ENCODE measurements at regions not wholly inside any gene's neighbourhood (a gene's known extent, or its start where the extent isn't known, plus 50 kb on each side); places are given as distances from the start of the nearest gene placed in this dataset.
A peak's percentile ranks its signal among the peaks of the same experiment; 100 is the strongest.
"Not testable (repeated sequence)": the region's sequence is repeated elsewhere in the genome, so short reads cannot be mapped to it uniquely, and the experiment has no call there.

GRCh38 chr2:236370847-236371409 is 106.7 kb upstream of the ASB18 start:
- Histone ChIP-seq H3K79me2 (ENCODE audit: insufficient read depth, low read length) (no peaks in the 10 kb centered on the region), H3K27ac (ENCODE audit: low read depth, low read length) (no peak overlapping the region), H2AFZ (ENCODE audit: low read length) (no peak overlapping the region), H3K36me3 (ENCODE audit: insufficient read depth, low read length) (no peaks in the 10 kb centered on the region), H3K4me1 (ENCODE audit: insufficient read depth, low read length) (no peaks in the 10 kb centered on the region), H3K4me3 (ENCODE audit: insufficient read depth, low read length) (no peak overlapping the region), H3K4me2 (ENCODE audit: insufficient read depth, low read length) (no peak overlapping the region), H4K20me1 (ENCODE audit: insufficient read depth, low read length) (no peaks in the 10 kb centered on the region), H3K9me3 (ENCODE audit: low read depth, low read length) (no peaks in the 10 kb centered on the region), H3K27me3 (ENCODE audit: insufficient read depth, low read length) (peaks cover 16% of the 10 kb centered on the region)
- DNase-seq (ENCODE audit: insufficient read length, low spot score, missing footprints): peak; percentile 69
- TF ChIP-seq, protein P1, sequence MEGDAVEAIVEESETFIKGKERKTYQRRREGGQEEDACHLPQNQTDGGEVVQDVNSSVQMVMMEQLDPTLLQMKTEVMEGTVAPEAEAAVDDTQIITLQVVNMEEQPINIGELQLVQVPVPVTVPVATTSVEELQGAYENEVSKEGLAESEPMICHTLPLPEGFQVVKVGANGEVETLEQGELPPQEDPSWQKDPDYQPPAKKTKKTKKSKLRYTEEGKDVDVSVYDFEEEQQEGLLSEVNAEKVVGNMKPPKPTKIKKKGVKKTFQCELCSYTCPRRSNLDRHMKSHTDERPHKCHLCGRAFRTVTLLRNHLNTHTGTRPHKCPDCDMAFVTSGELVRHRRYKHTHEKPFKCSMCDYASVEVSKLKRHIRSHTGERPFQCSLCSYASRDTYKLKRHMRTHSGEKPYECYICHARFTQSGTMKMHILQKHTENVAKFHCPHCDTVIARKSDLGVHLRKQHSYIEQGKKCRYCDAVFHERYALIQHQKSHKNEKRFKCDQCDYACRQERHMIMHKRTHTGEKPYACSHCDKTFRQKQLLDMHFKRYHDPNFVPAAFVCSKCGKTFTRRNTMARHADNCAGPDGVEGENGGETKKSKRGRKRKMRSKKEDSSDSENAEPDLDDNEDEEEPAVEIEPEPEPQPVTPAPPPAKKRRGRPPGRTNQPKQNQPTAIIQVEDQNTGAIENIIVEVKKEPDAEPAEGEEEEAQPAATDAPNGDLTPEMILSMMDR (IDR thresholded peaks at IDR 0.05; ENCODE audit: extremely low read depth, low read depth, low read length): no peak

GRCh38 chr2:236375973-236376476 is 111.8 kb upstream of the ASB18 start:
- no peak for DNase-seq (ENCODE audit: insufficient read length, low spot score, missing footprints)
- Histone ChIP-seq H2AFZ (ENCODE audit: low read length) (no peak overlapping the region), H3K4me2 (ENCODE audit: insufficient read depth, low read length) (no peak overlapping the region), H3K4me3 (ENCODE audit: insufficient read depth, low read length) (no peak overlapping the region), H3K27me3 (ENCODE audit: insufficient read depth, low read length) (no peaks in the 10 kb centered on the region), H4K20me1 (ENCODE audit: insufficient read depth, low read length) (no peaks in the 10 kb centered on the region), H3K27ac (ENCODE audit: low read depth, low read length) (no peak overlapping the region), H3K9me3 (ENCODE audit: low read depth, low read length) (no peaks in the 10 kb centered on the region), H3K36me3 (ENCODE audit: insufficient read depth, low read length) (no peaks in the 10 kb centered on the region), H3K4me1 (ENCODE audit: insufficient read depth, low read length) (no peaks in the 10 kb centered on the region), H3K79me2 (ENCODE audit: insufficient read depth, low read length) (no peaks in the 10 kb centered on the region)
- TF ChIP-seq, protein P1 (IDR thresholded peaks at IDR 0.05; ENCODE audit: extremely low read depth, low read depth, low read length): no peak

DNA sequence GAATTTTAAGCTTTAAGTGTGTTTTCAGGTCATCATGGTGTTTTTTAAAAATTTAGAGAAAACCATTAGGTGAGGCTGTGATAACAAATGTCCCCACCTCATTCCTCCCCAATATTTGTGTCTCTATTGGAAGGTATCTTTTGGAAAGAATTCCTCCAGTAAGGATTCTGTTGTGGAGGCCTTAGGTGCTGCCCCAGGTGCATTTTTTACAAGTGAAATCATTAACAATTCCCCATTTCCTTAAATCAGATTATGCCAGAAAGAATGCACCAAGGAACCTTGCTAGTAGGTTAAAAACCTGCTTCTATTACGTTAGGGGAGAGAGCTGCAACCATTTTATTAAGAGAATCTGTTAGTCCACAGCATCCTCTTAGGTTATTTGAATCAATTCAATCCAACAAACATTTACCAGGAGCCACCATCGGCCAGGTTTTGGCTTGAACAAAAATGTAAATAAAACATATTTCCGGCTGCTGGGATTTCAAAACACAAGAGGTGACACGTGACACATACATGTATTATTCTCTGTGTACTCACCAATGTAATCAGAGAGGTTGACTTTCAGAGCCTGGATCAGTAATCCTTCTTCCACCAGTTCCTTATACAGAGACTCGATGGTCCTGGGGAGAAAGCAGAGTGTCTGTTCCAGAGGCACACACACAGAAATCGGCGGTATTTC is 112.5 kb upstream of the ASB18 start:
- no peak for DNase-seq (ENCODE audit: insufficient read length, low spot score, missing footprints)
- Histone ChIP-seq H3K4me3 (ENCODE audit: insufficient read depth, low read length) (no peak overlapping the region), H3K27me3 (ENCODE audit: insufficient read depth, low read length) (no peaks in the 10 kb centered on the region), H4K20me1 (ENCODE audit: insufficient read depth, low read length) (no peaks in the 10 kb centered on the region), H2AFZ (ENCODE audit: low read length) (no peak overlapping the region), H3K79me2 (ENCODE audit: insufficient read depth, low read length) (no peaks in the 10 kb centered on the region), H3K27ac (ENCODE audit: low read depth, low read length) (no peak overlapping the region), H3K4me2 (ENCODE audit: insufficient read depth, low read length) (no peak overlapping the region), H3K4me1 (ENCODE audit: insufficient read depth, low read length) (no peaks in the 10 kb centered on the region), H3K9me3 (ENCODE audit: low read depth, low read length) (no peaks in the 10 kb centered on the region), H3K36me3 (ENCODE audit: insufficient read depth, low read length) (no peaks in the 10 kb centered on the region)
- TF ChIP-seq, protein P1 (IDR thresholded peaks at IDR 0.05; ENCODE audit: extremely low read depth, low read depth, low read length): no peak

GRCh38 chr2:236380051-236380612 is 115.9 kb upstream of the ASB18 start:
- DNase-seq (ENCODE audit: insufficient read length, low spot score, missing footprints): no peak
- Histone ChIP-seq H3K4me3 (ENCODE audit: insufficient read depth, low read length) (no peak overlapping the region), H3K79me2 (ENCODE audit: insufficient read depth, low read length) (no peaks in the 10 kb centered on the region), H3K27ac (ENCODE audit: low read depth, low read length) (no peak overlapping the region), H3K9me3 (ENCODE audit: low read depth, low read length) (no peaks in the 10 kb centered on the region), H4K20me1 (ENCODE audit: insufficient read depth, low read length) (no peaks in the 10 kb centered on the region), H3K4me1 (ENCODE audit: insufficient read depth, low read length) (no peaks in the 10 kb centered on the region), H2AFZ (ENCODE audit: low read length) (no peak overlapping the region), H3K27me3 (ENCODE audit: insufficient read depth, low read length) (no peaks in the 10 kb centered on the region), H3K4me2 (ENCODE audit: insufficient read depth, low read length) (no peak overlapping the region), H3K36me3 (ENCODE audit: insufficient read depth, low read length) (no peaks in the 10 kb centered on the region)
- TF ChIP-seq, protein P1 (IDR thresholded peaks at IDR 0.05; ENCODE audit: extremely low read depth, low read depth, low read length): no peak

- H4K20me1 ChIP-seq (ENCODE audit: insufficient read depth, low read length); H3K4me3 ChIP-seq (ENCODE audit: insufficient read depth, low read length); H3K4me2 ChIP-seq (ENCODE audit: insufficient read depth, low read length); H2AFZ ChIP-seq (ENCODE audit: low read length); H3K27me3 ChIP-seq (ENCODE audit: insufficient read depth, low read length); H3K36me3 ChIP-seq (ENCODE audit: insufficient read depth, low read length); H3K9me3 ChIP-seq (ENCODE audit: low read depth, low read length); H3K79me2 ChIP-seq (ENCODE audit: insufficient read depth, low read length); DNase-seq (ENCODE audit: insufficient read length, low spot score, missing footprints); H3K4me1 ChIP-seq (ENCODE audit: insufficient read depth, low read length); H3K27ac ChIP-seq (ENCODE audit: low read depth, low read length): not testable (repeated sequence)
Observed at GRCh38 chr2:236381253-236381652, 117.0 kb upstream of the ASB18 start.

All from osteoblast (primary cell).